NCI-H1436 (cell line): ENCODE measurements at regions not wholly inside any gene's neighbourhood (a gene's known extent, or its start where the extent isn't known, plus 50 kb on each side); places are given as distances from the start of the nearest gene placed in this dataset.
A peak's percentile ranks its signal among the peaks of the same experiment; 100 is the strongest.
"Not testable (repeated sequence)": the region's sequence is repeated elsewhere in the genome, so short reads cannot be mapped to it uniquely, and the experiment has no call there.

Source experiments
- DNase-seq: peaks from one replicate; lab custom pipeline; 2025; lab: John Stamatoyannopoulos, UW

GRCh38 chr5:15021266-15022046 lies 149.9 kb upstream of the ANKH start:
- no peak for DNase-seq

DNA sequence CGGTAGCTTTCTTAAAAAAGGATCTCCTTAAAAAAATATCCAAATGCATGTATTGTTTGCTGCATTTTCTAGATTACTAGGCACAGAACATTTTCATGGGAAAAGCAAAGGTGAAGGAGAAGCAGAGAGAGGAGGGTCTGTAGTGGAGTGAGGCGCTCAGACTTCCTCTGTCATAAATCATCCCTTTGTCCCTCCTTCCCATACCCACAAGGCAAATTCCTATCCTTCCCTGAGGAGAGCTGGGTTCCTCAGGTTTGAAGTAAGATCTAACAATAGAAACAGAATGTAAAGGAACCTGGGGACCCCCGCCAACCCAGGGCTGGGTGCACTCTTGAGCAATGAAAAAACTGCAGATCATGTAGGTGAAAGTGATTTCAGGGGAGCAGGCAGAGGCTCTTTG lies 149.2 kb upstream of the ANKH start:
- DNase-seq: no peak

DNA sequence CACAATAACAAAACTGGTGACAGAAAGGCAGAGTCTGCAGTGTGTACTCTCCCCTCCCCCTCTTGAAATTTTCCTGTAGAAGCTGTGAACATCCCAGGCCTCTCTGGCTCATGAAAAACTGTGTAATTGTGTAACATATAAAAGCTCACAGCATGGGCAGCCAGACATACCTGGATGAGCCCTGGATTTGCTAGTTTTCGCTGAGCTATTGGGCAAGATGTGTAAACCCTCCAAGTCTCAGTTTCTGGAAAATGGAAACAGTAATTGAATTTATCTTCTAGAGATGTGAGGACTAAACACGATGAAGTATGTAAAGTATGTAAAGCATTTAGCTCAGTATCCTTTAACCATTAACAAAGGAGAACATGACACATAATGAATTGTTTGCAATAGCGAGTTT lies 143.2 kb upstream of the ANKH start:
- DNase-seq: no peak

DNA sequence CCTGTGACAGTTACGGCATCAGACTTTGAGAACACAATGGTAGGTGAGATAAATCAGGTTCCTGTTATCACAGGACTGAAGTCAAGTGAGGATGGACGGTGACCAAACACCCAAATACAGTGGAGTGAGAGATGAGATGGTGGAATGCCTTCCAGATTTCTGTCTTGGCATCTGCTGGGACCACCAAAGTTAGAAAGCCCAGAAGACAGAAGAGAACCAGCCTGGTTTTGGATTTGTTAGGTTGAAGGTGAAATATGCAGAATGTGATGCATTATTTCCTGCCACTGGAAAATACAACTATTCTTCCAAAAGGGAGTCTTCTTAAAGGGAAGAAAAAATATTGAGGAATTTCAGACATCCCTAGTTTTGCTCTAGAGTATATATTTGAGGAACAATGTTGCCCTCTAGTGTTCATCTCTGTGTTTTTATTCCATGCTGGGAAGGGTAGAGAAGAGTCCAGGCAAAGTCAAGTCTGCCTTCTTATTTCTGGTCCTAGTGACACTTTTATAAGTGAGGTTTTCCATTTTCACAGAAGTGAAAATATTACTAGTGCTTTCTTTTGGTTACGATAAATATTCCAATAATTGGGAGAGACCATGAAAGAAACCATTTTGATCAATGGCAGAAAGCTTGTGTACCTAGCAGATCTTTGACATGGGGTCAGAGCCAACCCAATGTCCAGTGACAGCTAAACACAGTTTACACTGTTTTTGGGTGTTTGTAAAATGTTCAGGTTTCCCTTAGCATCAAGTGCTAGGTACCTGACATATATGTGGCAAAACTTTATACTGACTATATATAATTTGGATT lies 142.3 kb upstream of the ANKH start:
- DNase-seq: peak; percentile 32

DNA sequence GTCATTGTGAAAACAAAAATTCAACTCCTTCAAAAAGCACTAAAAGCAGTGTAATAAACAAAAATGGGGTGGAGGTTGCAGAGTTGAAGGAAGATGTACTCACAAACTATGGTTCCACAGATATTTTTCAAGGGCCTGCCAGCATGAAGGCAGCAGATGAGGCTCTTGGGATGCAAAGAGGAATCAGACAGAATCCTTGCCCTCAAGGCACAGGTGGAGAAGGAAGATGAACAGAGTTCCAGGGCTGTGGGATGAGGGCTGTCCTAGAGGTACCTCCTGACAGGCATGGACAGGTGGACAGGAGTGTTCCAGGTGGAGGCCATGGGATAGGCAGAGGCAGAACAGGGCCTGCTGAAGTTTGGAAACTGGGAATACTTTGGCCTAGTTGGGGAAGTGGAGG lies 140.5 kb upstream of the ANKH start:
- no peak for DNase-seq

- no peak for DNase-seq
Measured at GRCh38 chr5:15010936-15011335, 139.4 kb upstream of the ANKH start.

DNA sequence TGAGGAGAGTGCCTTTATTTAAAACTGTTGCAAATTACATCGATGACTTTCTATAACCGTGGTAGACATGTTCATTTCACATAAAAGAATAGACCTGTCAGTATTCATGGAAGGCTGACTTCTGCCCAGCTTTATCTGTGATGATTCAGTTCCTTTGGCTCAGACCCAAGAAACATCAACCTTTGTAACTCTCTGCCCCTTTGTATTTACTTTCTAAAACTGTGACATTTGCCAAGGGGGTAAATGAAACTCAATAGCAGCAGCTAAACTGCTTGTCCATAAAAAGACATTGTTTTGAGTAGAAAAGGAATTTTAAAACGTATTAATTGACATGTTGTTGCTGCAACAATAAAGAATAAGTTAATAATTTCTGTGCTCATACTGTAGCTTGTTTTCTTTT lies 137.8 kb upstream of the ANKH start:
- DNase-seq: no peak

DNA sequence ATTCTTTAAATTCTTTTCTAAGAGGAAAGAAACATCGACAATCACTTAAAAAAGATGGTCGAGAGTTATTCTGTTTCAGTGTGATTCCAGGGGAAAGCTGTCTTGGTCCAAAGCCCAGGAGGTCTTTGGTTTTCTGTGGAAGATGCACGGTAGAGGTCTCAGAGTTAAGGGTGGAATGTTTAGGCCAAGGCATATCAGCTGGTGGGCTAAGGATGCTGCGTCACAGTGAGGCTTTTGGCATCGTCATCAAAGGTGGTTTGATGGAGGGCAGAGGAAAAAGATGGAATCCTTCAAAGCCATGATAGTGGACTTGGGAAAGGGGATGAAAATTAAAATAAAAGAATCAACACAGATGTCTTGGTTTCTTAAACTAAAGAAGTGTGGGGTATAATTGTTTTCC lies 137.3 kb upstream of the ANKH start:
- no peak for DNase-seq

DNA sequence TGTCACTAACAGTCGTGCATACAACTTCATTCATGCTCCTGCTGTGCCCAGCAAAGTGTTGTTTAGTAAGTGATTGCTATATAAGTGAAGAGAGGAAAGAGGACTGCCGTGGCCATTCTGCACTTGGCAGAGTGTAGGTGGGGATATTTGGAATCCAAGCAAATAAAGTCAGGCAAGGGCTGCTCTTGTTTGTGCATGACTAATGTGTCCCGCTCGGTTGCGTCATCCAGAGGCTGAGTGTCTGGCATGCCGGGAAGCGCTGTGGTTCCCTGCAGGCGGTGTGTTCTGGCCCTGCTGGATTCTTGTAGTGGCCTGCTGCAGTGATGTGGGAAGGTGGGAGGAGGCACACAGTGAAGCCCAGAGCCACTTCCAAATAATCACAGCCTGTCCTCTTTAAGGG lies 136.9 kb upstream of the ANKH start:
- no peak for DNase-seq

- no peak for DNase-seq
Measured at GRCh38 chr5:15007646-15008045, 136.1 kb upstream of the ANKH start.

GRCh38 chr5:15004506-15004905 lies 132.9 kb upstream of the ANKH start:
- no peak for DNase-seq

DNA sequence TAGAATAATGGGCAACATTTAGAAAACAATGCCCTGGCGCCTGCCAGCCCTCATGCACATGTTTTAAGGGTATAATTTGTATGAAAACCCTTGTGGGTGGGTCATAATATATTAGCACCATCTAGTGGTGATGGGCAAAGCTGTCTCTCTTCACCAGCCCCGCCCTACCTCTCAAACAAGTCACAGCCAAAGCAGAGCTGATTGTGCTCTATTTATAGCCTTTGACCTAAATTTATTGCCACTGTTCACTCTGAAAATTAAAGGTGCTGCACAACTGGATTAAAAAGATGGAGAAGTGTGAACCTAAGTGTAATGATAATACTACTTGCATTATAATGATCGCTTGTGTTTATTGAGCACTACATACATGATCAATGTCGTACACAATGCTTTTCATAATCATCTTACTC lies 131.9 kb upstream of the ANKH start:
- peak; percentile 72 for DNase-seq

GRCh38 chr5:15002791-15003190 lies 131.2 kb upstream of the ANKH start:
- no peak for DNase-seq

- no peak for DNase-seq
Measured at GRCh38 chr5:15002173-15002572, 130.6 kb upstream of the ANKH start.

GRCh38 chr5:15001517-15001916 lies 129.9 kb upstream of the ANKH start:
- DNase-seq: no peak

DNA sequence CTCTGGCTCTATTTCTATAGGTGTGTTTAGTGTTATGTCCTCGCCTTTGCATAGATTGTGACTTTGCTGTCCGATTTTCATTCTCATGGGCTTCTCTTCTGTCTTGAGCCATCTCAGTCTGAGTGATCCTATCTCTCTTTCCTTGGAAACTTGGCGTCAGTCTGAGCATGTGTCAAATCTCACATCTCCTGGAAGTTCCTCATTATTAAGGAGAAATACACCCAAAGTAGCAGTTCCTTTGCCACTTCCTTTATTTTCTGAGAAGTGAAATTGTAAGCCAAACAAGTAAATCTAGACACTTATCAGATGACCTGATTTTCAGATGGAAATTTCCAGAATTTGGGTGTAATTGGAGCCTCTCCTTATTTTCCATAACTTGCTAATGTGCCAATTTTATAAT lies 126.9 kb upstream of the ANKH start:
- DNase-seq: no peak

DNA sequence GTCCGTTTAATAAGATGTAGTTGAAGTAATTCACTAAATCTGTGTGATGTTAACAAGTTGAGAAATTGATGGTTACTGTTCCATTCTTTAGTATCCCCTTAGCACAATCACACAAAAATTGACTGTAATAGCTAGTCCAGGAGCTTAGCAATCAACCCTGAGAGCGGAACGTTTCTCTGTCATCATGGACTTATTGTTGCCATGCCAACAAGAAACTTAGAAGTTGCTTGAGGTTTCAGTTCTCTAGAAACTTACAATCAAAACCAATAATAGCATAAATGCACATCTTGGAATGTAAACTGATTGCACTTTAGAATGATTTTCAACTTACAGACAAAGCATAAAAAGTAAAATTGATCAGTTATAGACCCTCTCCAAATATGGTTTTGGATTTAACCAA lies 125.4 kb upstream of the ANKH start:
- DNase-seq: no peak

DNA sequence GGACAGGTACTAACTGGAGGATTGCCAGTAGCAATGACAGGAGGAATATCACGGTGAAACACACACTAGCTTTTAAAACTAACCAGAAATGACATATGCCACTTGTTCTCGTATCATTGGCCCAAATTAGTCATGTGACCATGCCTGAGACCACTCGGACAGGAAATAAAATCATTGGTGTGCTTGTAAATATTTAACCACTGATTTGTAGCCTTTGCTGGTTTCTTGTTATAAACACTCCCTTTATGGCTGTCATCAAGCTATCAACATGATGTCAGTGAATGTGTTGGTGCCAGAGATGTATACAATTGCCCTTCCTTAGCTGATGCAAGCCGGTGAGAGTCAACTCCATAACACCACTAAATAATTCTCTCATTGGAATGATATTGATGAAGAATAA lies 123.7 kb upstream of the ANKH start:
- no peak for DNase-seq

DNA sequence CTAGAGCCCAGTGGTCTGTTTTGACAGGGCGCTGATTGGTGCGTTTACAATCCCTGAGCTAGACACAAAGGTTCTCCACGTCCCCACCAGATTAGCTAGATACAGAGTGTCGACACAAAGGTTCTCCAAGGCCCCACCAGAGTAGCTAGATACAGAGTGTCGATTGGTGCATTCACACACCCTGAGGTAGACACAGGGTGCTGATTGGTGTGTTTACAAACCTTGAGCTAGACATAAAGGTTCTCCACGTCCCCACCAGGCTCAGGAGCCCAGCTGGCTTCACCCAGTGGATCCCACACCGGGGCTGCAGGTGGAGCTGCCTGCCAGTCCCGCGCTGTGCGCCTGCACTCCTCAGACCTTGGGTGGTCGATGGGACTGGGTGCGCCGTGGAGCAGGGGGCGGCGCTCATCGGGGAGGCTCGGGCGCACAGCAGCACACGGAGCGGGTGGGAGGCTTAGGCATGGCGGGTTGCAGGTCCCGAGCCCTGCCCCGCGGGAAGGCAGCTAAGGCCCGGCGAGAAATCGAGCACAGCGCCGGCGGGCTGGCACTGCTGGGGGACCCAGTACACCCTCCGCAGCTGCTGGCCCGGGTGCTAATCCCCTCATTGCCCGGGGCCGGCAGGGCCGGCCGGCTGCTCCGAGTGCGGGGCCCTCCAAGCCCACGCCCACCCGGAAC lies 122.0 kb upstream of the ANKH start:
- not testable (repeated sequence) for DNase-seq

GRCh38 chr5:14992751-14993458 lies 121.3 kb upstream of the ANKH start:
- DNase-seq: not testable (repeated sequence)

- no peak for DNase-seq
Measured at GRCh38 chr5:14988223-14988622, 116.6 kb upstream of the ANKH start.

DNA sequence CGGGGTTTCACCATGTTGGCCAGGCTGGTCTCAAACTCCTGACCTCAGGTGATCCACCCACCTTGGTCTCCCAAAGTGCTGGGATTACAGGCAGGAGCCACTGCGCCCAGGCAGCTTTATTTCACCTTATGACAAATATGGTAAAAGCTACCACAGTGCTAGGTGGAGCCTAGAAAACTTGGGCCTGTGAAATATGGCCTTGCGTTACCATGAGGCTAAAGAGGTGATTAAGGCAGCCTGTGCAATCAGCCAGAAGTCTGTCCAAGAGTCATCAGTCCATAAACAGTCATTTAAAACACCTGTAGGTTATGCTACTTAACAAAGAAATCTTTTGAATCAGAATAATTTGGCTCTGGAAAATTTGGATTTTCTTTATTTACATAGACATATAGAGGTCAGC lies 114.8 kb upstream of the ANKH start:
- DNase-seq: no peak
